ENCODE measurements at regions not wholly inside any gene's neighbourhood (a gene's known extent, or its start where the extent isn't known, plus 50 kb on each side); places are given as distances from the start of the nearest gene placed in this dataset.

DNA sequence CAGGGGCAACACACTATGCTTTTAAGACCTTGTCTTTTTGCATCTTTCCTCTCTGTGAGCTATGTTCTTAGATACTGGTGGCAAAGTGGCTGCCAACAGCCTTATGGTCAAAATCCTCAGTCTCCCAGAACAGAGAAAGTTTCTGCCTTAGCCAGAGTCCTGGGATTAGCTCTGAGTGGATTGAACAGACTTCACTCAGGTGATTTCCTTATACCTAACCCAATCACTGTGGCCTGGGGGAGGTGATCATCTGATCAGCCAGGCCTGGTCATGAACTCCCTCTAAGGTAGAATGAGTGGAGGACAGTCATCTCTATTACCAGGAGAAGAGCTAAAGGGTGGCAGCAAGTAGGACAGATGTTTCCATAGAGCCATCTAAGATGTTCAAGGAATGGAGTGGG lies 218.5 kb upstream of the E2F8 start:
- ATAC-seq (ENCODE audit: low read depth) = no peak
- Histone ChIP-seq H2BK5ac (ENCODE audit: low read depth, low read length, poor library complexity, severe bottlenecking) (no peak overlapping the region), H3K9ac (ENCODE audit: low read depth, low read length) (no peak overlapping the region), H2BK15ac (ENCODE audit: low read depth, low read length) (no peak overlapping the region), H4K8ac (ENCODE audit: low read depth in 2 of 2, low read length in 2 of 2) (no peak overlapping the region), H3K4ac (ENCODE audit: low read depth, low read length) (no peak overlapping the region), H2AK5ac (ENCODE audit: low read depth, low read length) (no peak overlapping the region), H3K36me3 (ENCODE audit: control insufficient read depth, insufficient read depth, low read length) (no peaks in the 10 kb centered on the region), H3K79me1 (ENCODE audit: low read depth in 1 of 2, low read length in 2 of 2) (no peaks in the 10 kb centered on the region), H3K9me1 (ENCODE audit: insufficient read depth, low read length) (no peaks in the 10 kb centered on the region), H4K91ac (ENCODE audit: insufficient read depth, low read depth, low read length) (no peak overlapping the region), H3K23ac (ENCODE audit: low read depth, low read length) (no peak overlapping the region), H3K4me3 (ENCODE audit: insufficient read depth, low read depth, low read length) (no peak overlapping the region), H3K18ac (ENCODE audit: low read depth, low read length) (no peak overlapping the region), H3K27me3 (ENCODE audit: control insufficient read depth, insufficient read depth, low read length) (peaks cover 26% of the 10 kb centered on the region), H2BK120ac (ENCODE audit: low read depth, low read length) (no peak overlapping the region), H2AFZ (replicated peaks; ENCODE audit: low read length, poor library complexity) (no peak overlapping the region), H3K56ac (ENCODE audit: extremely low read depth, insufficient read depth, low read length) (no peak overlapping the region), H3K14ac (replicated peaks; ENCODE audit: low read depth, low read length) (no peak overlapping the region), H3K4me1 (ENCODE audit: control insufficient read depth, insufficient read depth, low read length) (peaks cover 2% of the 10 kb centered on the region; the same call in 1 of the 2 replicates), H4K20me1 (ENCODE audit: insufficient read depth, low read length) (no peaks in the 10 kb centered on the region; the same call in 1 of the 2 replicates), H2AK9ac (replicated peaks; ENCODE audit: low read depth, low read length, poor library complexity) (no peak overlapping the region), H3K9me3 (ENCODE audit: control insufficient read depth, insufficient read depth, low read length) (no peaks in the 10 kb centered on the region), H3K27ac (ENCODE audit: insufficient read depth, low read length) (no peak overlapping the region), H2BK20ac (ENCODE audit: low read depth, low read length) (no peak overlapping the region), H4K5ac (ENCODE audit: low read depth, low read length) (no peak overlapping the region), H3K4me2 (ENCODE audit: low read depth, low read length) (no peak overlapping the region)
- BruUV-seq (replicated peaks) = no TSS peak
- DNase-seq = no peak
- CTCF ChIA-PET = no interaction called here
- dilution Hi-C loops (cut with HindIII; ENCODE audit: low sequenced_read_pairs, unreplicated experiment) (no loop called here), in situ Hi-C loops (cut with MboI; ENCODE audit: low sequenced_read_pairs) (no loop called here), intact Hi-C loops (cut with micrococcal nuclease) (no loop called here)
- TF ChIP-seq POLR2A (IDR thresholded peaks at IDR 0.05; ENCODE audit: low read depth, low read length) (no peak), BHLHE40 (IDR thresholded peaks at IDR 0.05; ENCODE audit: low read depth, low read length) (no peak), MAZ (IDR thresholded peaks at IDR 0.05; ENCODE audit: borderline replicate concordance, low read depth, low read length) (no peak), RCOR1 (IDR thresholded peaks at IDR 0.05; ENCODE audit: insufficient replicate concordance, low read length) (no peak), CHD1 (IDR thresholded peaks at IDR 0.05; ENCODE audit: low read depth, low read length) (no peak), RFX5 (IDR thresholded peaks at IDR 0.05; ENCODE audit: low read depth, low read length) (no peak), FOS (IDR thresholded peaks at IDR 0.05; ENCODE audit: low read depth, low read length) (no peak), CEBPB (IDR thresholded peaks at IDR 0.05; ENCODE audit: low read depth, low read length) (no peak), RAD21 (IDR thresholded peaks at IDR 0.05; ENCODE audit: low read length) (no peak), SMC3 (IDR thresholded peaks at IDR 0.05; ENCODE audit: low read depth, low read length) (no peak), NFE2L2 (IDR thresholded peaks at IDR 0.05; ENCODE audit: low read depth, low read length) (no peak)
- TF ChIP-seq, protein P1, sequence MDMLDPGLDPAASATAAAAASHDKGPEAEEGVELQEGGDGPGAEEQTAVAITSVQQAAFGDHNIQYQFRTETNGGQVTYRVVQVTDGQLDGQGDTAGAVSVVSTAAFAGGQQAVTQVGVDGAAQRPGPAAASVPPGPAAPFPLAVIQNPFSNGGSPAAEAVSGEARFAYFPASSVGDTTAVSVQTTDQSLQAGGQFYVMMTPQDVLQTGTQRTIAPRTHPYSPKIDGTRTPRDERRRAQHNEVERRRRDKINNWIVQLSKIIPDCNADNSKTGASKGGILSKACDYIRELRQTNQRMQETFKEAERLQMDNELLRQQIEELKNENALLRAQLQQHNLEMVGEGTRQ (IDR thresholded peaks at IDR 0.05; ENCODE audit: low read depth, low read length) = no peak
- TF ChIP-seq, protein P2, sequence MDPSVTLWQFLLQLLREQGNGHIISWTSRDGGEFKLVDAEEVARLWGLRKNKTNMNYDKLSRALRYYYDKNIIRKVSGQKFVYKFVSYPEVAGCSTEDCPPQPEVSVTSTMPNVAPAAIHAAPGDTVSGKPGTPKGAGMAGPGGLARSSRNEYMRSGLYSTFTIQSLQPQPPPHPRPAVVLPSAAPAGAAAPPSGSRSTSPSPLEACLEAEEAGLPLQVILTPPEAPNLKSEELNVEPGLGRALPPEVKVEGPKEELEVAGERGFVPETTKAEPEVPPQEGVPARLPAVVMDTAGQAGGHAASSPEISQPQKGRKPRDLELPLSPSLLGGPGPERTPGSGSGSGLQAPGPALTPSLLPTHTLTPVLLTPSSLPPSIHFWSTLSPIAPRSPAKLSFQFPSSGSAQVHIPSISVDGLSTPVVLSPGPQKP (IDR thresholded peaks at IDR 0.05; ENCODE audit: borderline replicate concordance, low read depth, low read length) = no peak
- TF ChIP-seq, protein P3, sequence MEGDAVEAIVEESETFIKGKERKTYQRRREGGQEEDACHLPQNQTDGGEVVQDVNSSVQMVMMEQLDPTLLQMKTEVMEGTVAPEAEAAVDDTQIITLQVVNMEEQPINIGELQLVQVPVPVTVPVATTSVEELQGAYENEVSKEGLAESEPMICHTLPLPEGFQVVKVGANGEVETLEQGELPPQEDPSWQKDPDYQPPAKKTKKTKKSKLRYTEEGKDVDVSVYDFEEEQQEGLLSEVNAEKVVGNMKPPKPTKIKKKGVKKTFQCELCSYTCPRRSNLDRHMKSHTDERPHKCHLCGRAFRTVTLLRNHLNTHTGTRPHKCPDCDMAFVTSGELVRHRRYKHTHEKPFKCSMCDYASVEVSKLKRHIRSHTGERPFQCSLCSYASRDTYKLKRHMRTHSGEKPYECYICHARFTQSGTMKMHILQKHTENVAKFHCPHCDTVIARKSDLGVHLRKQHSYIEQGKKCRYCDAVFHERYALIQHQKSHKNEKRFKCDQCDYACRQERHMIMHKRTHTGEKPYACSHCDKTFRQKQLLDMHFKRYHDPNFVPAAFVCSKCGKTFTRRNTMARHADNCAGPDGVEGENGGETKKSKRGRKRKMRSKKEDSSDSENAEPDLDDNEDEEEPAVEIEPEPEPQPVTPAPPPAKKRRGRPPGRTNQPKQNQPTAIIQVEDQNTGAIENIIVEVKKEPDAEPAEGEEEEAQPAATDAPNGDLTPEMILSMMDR (conservative IDR thresholded peaks at IDR 0.05; ENCODE audit: low read depth, low read length) = no peak
- POLR2A ChIA-PET (ENCODE audit: unreplicated experiment) = no interaction called here
